ENCODE measurements at regions not wholly inside any gene's neighbourhood (a gene's known extent, or its start where the extent isn't known, plus 50 kb on each side); places are given as distances from the start of the nearest gene placed in this dataset.

DNA sequence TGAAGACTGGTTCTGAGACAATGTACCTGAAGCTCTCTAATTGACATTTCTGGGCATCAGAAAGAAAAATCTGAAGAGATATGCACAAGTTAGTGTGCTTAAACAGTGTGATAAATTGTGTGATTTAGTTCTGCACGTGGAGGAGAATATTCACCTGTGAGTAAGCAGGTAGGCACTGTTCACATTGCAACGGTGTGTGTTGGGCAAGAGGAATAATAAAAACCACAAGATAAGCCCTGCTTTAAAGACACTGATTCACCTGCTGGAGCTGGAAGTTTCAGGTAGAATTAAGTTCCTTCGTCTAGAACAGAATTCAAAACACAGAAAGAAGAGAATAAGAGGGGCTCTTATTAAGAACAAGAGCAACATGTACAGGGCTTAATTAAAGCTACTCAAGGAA is 864.3 kb upstream of the SOX11 start:
- TF ChIP-seq, protein P1, sequence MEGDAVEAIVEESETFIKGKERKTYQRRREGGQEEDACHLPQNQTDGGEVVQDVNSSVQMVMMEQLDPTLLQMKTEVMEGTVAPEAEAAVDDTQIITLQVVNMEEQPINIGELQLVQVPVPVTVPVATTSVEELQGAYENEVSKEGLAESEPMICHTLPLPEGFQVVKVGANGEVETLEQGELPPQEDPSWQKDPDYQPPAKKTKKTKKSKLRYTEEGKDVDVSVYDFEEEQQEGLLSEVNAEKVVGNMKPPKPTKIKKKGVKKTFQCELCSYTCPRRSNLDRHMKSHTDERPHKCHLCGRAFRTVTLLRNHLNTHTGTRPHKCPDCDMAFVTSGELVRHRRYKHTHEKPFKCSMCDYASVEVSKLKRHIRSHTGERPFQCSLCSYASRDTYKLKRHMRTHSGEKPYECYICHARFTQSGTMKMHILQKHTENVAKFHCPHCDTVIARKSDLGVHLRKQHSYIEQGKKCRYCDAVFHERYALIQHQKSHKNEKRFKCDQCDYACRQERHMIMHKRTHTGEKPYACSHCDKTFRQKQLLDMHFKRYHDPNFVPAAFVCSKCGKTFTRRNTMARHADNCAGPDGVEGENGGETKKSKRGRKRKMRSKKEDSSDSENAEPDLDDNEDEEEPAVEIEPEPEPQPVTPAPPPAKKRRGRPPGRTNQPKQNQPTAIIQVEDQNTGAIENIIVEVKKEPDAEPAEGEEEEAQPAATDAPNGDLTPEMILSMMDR (IDR thresholded peaks at IDR 0.05; ENCODE audit: insufficient read depth, missing control alignments), result no peak
- DNase-seq (ENCODE audit: insufficient read length, low spot score) (no peak), FAIRE-seq (no peak)

DNA sequence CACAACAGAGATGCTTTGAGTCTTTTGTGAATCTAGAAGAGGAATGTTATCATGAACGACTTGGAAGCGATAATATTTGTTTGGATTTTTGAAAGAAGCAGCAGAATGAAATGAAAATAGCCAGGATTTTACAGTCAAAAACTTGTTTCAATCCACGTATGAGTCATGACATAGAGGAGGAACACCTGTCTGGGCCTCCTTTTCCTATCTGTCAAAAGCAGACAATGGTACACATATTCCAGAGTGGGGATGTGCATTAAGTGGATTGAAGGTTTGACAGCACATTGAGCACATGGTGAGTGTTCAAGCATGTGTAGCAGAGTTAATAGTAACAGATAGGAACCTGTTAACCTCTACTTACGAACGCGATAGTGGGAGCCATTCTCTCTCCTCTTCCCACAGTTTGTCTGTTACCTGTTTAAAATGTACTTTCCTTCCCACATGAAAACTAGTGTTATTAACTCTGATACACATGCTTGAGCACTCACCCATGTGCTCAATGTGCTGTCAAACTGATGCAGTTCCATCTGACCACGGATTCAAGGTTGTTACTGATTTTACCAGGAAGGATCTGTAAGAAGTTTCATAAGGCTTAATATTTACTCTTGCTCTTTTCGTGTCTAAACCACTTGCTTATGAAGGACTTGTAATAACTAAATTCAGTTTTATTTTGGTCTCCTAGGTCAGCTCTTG is 863.4 kb upstream of the SOX11 start:
- FAIRE-seq (no peak), DNase-seq (ENCODE audit: insufficient read length, low spot score) (no peak)
- TF ChIP-seq, protein P1 (IDR thresholded peaks at IDR 0.05; ENCODE audit: insufficient read depth, missing control alignments), result no peak

DNA sequence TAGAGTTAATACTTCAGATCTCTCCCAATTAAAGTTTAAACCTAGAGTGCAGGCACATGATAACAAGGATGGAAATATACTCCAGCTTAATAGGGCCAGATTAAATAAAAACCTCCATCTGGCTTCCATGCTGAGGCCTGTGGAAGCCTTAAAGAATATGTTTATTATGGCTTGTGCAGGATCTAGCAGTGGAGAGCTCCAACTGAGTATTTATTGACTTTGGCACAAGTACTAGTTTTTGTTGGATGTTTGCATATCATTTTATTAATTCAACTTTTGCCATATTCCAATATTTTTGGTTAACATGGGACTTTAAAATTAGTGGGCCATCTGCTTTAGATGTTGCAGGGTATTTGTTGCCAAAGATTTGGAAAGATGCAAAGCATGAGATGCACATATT is 860.4 kb upstream of the SOX11 start:
- FAIRE-seq, result no peak

DNA sequence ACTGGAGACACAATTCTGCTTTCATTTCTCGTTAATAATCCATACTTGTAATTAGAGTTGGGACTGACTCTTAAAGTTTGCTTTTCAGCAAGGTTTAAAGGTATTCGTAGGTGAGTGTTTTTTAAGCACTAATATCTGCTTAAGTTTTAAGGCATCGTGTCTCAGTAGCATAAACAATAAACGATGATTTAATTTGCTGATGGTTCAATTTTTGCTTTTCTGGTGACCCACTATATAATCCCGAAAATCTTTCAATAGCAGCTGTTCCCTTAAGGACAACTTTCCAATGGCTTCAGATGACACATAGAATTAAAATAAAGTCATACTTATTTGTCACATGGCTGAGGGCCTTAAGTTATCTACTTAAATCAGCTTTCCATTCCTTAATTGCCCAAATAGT is 859.5 kb upstream of the SOX11 start:
- FAIRE-seq (no peak), DNase-seq (ENCODE audit: insufficient read length, low spot score) (no peak)
- TF ChIP-seq, protein P1 (IDR thresholded peaks at IDR 0.05; ENCODE audit: insufficient read depth, missing control alignments), result no peak

More for the DNA sequence above, 860.4 kb upstream of the SOX11 start:
- TF ChIP-seq, protein P1 (IDR thresholded peaks at IDR 0.05; ENCODE audit: insufficient read depth, missing control alignments), result no peak
- DNase-seq (ENCODE audit: insufficient read length, low spot score), result no peak

DNA sequence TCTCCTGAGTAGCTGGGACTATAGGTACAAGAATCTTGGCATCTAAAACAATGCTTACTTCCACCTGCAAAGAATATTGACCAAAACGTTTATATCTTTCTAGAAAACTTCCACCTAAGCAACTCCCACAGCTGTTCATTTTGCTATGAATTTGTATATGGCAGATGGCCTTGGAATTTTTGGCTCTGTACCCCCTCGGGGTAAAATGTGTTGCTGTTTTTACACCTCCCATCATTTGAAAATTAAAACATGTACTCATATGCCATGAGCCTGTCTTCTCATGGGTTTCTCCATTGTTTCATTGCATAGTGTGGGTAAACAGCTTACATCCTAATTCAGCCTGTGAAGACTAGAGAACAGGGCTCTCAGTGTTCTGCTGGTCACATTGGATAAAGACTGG is 853.6 kb upstream of the SOX11 start:
- TF ChIP-seq, protein P1 (IDR thresholded peaks at IDR 0.05; ENCODE audit: insufficient read depth, missing control alignments), result no peak
- FAIRE-seq, result no peak
- DNase-seq (ENCODE audit: insufficient read length, low spot score), result no peak

DNA sequence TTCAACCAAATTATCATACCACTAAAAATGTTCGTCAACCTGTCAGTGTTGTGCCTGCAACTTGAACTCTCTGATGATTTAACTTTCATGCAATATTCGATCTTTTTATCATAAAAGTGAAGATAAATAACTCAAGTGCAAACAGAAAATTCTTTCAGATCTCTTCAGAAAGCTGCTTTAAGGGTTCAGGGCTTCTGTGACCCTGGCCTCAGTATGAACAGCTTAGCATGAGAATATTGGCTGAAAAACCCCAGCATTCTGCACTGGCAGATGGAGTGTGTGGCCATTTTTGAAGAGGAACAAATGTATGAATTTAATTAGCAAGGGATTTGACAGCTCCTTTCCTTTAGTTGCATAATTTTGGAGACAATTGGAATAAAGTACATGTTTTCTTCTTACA is 851.4 kb upstream of the SOX11 start:
- TF ChIP-seq, protein P1 (IDR thresholded peaks at IDR 0.05; ENCODE audit: insufficient read depth, missing control alignments), result no peak
- DNase-seq (ENCODE audit: insufficient read length, low spot score) (no peak), FAIRE-seq (no peak)

DNA sequence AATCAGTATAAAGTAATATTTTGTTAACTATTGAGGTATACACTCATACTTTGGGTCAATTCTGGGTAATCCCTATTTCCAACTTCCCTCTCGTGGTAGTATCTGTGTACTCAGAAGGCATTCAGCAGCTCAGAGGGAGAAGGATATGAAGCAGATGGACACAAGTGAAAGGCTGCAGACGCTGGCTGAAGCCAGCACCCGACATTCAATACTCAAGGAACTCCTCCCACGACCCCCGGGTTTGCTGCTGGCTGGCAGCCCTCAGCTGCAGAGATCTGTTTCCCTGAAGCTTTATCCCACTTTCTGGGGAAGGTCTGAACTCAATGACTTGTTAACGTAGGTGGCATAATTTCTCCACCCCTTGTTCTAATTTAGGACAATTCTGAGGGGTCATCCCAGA is 847.3 kb upstream of the SOX11 start:
- no peak for FAIRE-seq
- no peak for DNase-seq (ENCODE audit: insufficient read length, low spot score)
- TF ChIP-seq, protein P1 (IDR thresholded peaks at IDR 0.05; ENCODE audit: insufficient read depth, missing control alignments), result no peak

Measured in D721Med (cell line).